Central memory CD8-positive, alpha-beta T cell (primary cell): ENCODE measurements at regions not wholly inside any gene's neighbourhood (a gene's known extent, or its start where the extent isn't known, plus 50 kb on each side); places are given as distances from the start of the nearest gene placed in this dataset.

Experiments used
- ATAC-seq: fragments of 150-1000 bp; cut with Tn5 transposase; replicated peaks from 2 replicates; pipeline ENCODE4 v1.10.0; 2022; ENCODE audit warnings: mild to moderate bottlenecking, moderate FRiP score, moderate number of reproducible peaks; ENCODE audit not compliant: poor library complexity, severe bottlenecking; ENCODE audit errors: extremely low read depth
- DNase-seq, 2 donors: peaks; one replicate each; pipeline ENCODE4 v3.0.0; 2021; ENCODE audit warnings: low spot score in 2 of 2
- H3K27ac Mint-ChIP-seq: one replicate; pipeline ENCODE4 v1.8.0; 2022; ENCODE audit warnings: low read depth, mild to moderate bottlenecking, moderate library complexity, mixed read lengths
- H3K27me3 Mint-ChIP-seq: one replicate; pipeline ENCODE4 v1.8.0; 2022; ENCODE audit warnings: mixed read lengths
- H3K36me3 Mint-ChIP-seq: one replicate; pipeline ENCODE4 v1.8.0; 2022; ENCODE audit warnings: mild to moderate bottlenecking, moderate library complexity, mixed read lengths; ENCODE audit not compliant: insufficient read depth
- H3K4me1 Mint-ChIP-seq: one replicate; pipeline ENCODE4 v1.8.0; 2022; ENCODE audit warnings: mixed read lengths
- H3K4me3 Mint-ChIP-seq: one replicate; pipeline ENCODE4 v1.8.0; 2022; ENCODE audit warnings: mild to moderate bottlenecking, moderate library complexity, mixed read lengths
- H3K9me3 Mint-ChIP-seq: one replicate; pipeline ENCODE4 v1.8.0; 2022; ENCODE audit warnings: mixed read lengths

GRCh38 chr5:89520771-89521170, 637.8 kb upstream of the MEF2C start:
- DNase-seq, result no peak
- Mint-ChIP-seq H3K4me3 (no peak overlapping the region), H3K36me3 (no peaks in the 10 kb centered on the region), H3K27me3 (no peaks in the 10 kb centered on the region), H3K9me3 (peaks cover 5% of the 10 kb centered on the region), H3K27ac (no peak overlapping the region), H3K4me1 (no peaks in the 10 kb centered on the region)
- no peak for ATAC-seq

- no peak for DNase-seq
- no peak overlapping the region for H3K27ac Mint-ChIP-seq
- peaks cover under 1% of the 10 kb centered on the region for H3K9me3 Mint-ChIP-seq
- H3K36me3 Mint-ChIP-seq, result no peaks in the 10 kb centered on the region
- H3K27me3 Mint-ChIP-seq, result no peaks in the 10 kb centered on the region
- no peak overlapping the region for H3K4me3 Mint-ChIP-seq
- no peaks in the 10 kb centered on the region for H3K4me1 Mint-ChIP-seq
- ATAC-seq, result no peak
Observed at GRCh38 chr5:89513299-89514044, 630.5 kb upstream of the MEF2C start.

- no peaks in the 10 kb centered on the region for H3K4me1 Mint-ChIP-seq
Observed at GRCh38 chr5:89504051-89504450, 621.1 kb upstream of the MEF2C start.

GRCh38 chr5:89499787-89500186, 616.8 kb upstream of the MEF2C start:
- Mint-ChIP-seq H3K27ac (no peak overlapping the region), H3K27me3 (no peaks in the 10 kb centered on the region), H3K36me3 (no peaks in the 10 kb centered on the region), H3K9me3 (peaks cover 13% of the 10 kb centered on the region), H3K4me3 (no peak overlapping the region), H3K4me1 (no peaks in the 10 kb centered on the region)
- DNase-seq (no peak), ATAC-seq (no peak)

More at GRCh38 chr5:89504051-89504450, 621.1 kb upstream of the MEF2C start:
- Mint-ChIP-seq H3K36me3 (no peaks in the 10 kb centered on the region), H3K9me3 (peaks cover 13% of the 10 kb centered on the region), H3K27me3 (no peaks in the 10 kb centered on the region), H3K27ac (no peak overlapping the region), H3K4me3 (no peak overlapping the region)
- no peak for ATAC-seq
- no peak for DNase-seq

GRCh38 chr5:89498699-89499098, 615.7 kb upstream of the MEF2C start:
- no peak for DNase-seq
- no peak for ATAC-seq
- no peak overlapping the region for H3K27ac Mint-ChIP-seq
- H3K27me3 Mint-ChIP-seq, result no peaks in the 10 kb centered on the region
- peaks cover 13% of the 10 kb centered on the region for H3K9me3 Mint-ChIP-seq
- H3K4me3 Mint-ChIP-seq, result no peak overlapping the region
- H3K36me3 Mint-ChIP-seq, result no peaks in the 10 kb centered on the region
- no peaks in the 10 kb centered on the region for H3K4me1 Mint-ChIP-seq

GRCh38 chr5:89493414-89493813, 610.4 kb upstream of the MEF2C start:
- no peaks in the 10 kb centered on the region for H3K36me3 Mint-ChIP-seq
- DNase-seq (no peak), ATAC-seq (no peak)
- no peaks in the 10 kb centered on the region for H3K27me3 Mint-ChIP-seq
- H3K4me1 Mint-ChIP-seq, result no peaks in the 10 kb centered on the region
- H3K9me3 Mint-ChIP-seq, result peaks cover 11% of the 10 kb centered on the region
- no peak overlapping the region for H3K4me3 Mint-ChIP-seq
- no peak overlapping the region for H3K27ac Mint-ChIP-seq

- DNase-seq (no peak), ATAC-seq (no peak)
- Mint-ChIP-seq H3K36me3 (no peaks in the 10 kb centered on the region), H3K4me3 (no peak overlapping the region), H3K9me3 (peaks cover 9% of the 10 kb centered on the region), H3K27ac (no peak overlapping the region), H3K4me1 (no peaks in the 10 kb centered on the region), H3K27me3 (no peaks in the 10 kb centered on the region)
Observed at GRCh38 chr5:89484962-89485361, 602.0 kb upstream of the MEF2C start.

- no peak for DNase-seq
- ATAC-seq, result no peak
- peaks cover 5% of the 10 kb centered on the region for H3K9me3 Mint-ChIP-seq
- H3K4me3 Mint-ChIP-seq, result no peak overlapping the region
- no peaks in the 10 kb centered on the region for H3K4me1 Mint-ChIP-seq
- no peaks in the 10 kb centered on the region for H3K36me3 Mint-ChIP-seq
- H3K27ac Mint-ChIP-seq, result no peak overlapping the region
- no peaks in the 10 kb centered on the region for H3K27me3 Mint-ChIP-seq
Observed at GRCh38 chr5:89480406-89481007, 597.5 kb upstream of the MEF2C start.

GRCh38 chr5:89478851-89479250, 595.9 kb upstream of the MEF2C start:
- no peak for ATAC-seq
- Mint-ChIP-seq H3K27me3 (no peaks in the 10 kb centered on the region), H3K4me3 (no peak overlapping the region)

GRCh38 chr5:89473196-89473595, 590.2 kb upstream of the MEF2C start:
- no peaks in the 10 kb centered on the region for H3K27me3 Mint-ChIP-seq
- peaks cover 6% of the 10 kb centered on the region for H3K9me3 Mint-ChIP-seq
- H3K27ac Mint-ChIP-seq, result no peak overlapping the region
- H3K36me3 Mint-ChIP-seq, result no peaks in the 10 kb centered on the region
- H3K4me1 Mint-ChIP-seq, result no peaks in the 10 kb centered on the region
- no peak overlapping the region for H3K4me3 Mint-ChIP-seq
- DNase-seq, result no peak
- ATAC-seq, result no peak

More at GRCh38 chr5:89478851-89479250, 595.9 kb upstream of the MEF2C start:
- H3K36me3 Mint-ChIP-seq, result no peaks in the 10 kb centered on the region
- DNase-seq, result no peak
- no peak overlapping the region for H3K27ac Mint-ChIP-seq
- H3K9me3 Mint-ChIP-seq, result no peaks in the 10 kb centered on the region
- H3K4me1 Mint-ChIP-seq, result no peaks in the 10 kb centered on the region

GRCh38 chr5:89471541-89471940, 588.6 kb upstream of the MEF2C start:
- Mint-ChIP-seq H3K27ac (no peak overlapping the region), H3K9me3 (peaks cover 6% of the 10 kb centered on the region)

GRCh38 chr5:89471115-89471514, 588.1 kb upstream of the MEF2C start:
- ATAC-seq, result no peak
- no peak for DNase-seq
- Mint-ChIP-seq H3K9me3 (peaks cover 6% of the 10 kb centered on the region), H3K4me3 (no peak overlapping the region), H3K36me3 (no peaks in the 10 kb centered on the region), H3K27me3 (no peaks in the 10 kb centered on the region), H3K27ac (no peak overlapping the region), H3K4me1 (no peaks in the 10 kb centered on the region)

More at GRCh38 chr5:89471541-89471940, 588.6 kb upstream of the MEF2C start:
- no peak for DNase-seq
- Mint-ChIP-seq H3K4me1 (no peaks in the 10 kb centered on the region), H3K27me3 (no peaks in the 10 kb centered on the region), H3K36me3 (no peaks in the 10 kb centered on the region), H3K4me3 (no peak overlapping the region)
- ATAC-seq, result no peak

- H3K4me3 Mint-ChIP-seq, result no peak overlapping the region
- H3K36me3 Mint-ChIP-seq, result no peaks in the 10 kb centered on the region
- no peaks in the 10 kb centered on the region for H3K4me1 Mint-ChIP-seq
- DNase-seq (no peak), ATAC-seq (no peak)
- H3K27me3 Mint-ChIP-seq, result no peaks in the 10 kb centered on the region
- H3K27ac Mint-ChIP-seq, result no peak overlapping the region
- H3K9me3 Mint-ChIP-seq, result peaks cover 6% of the 10 kb centered on the region
Observed at GRCh38 chr5:89470658-89471057, 587.7 kb upstream of the MEF2C start.
